H9 (cell line): ENCODE measurements at regions not wholly inside any gene's neighbourhood (a gene's known extent, or its start where the extent isn't known, plus 50 kb on each side); places are given as distances from the start of the nearest gene placed in this dataset.

Source experiments
- DNase-seq: peaks from one replicate; pipeline ENCODE4 v3.0.0-alpha.2; 2017
- H2AFZ ChIP-seq: one replicate; pipeline ENCODE4 v1.6.1; 2013; ENCODE audit warnings: mild to moderate bottlenecking, low read length, control low read depth, moderate library complexity
- H2AK5ac ChIP-seq: 2 replicates; pipeline ENCODE4 v1.6.1; 2013; ENCODE audit warnings: low read length, control low read depth, mixed read lengths; ENCODE audit not compliant: insufficient read length
- H2BK120ac ChIP-seq: one replicate; pipeline ENCODE4 v1.6.1; 2013; ENCODE audit warnings: low read depth, mild to moderate bottlenecking, low read length, control low read depth, inconsistent platforms; ENCODE audit not compliant: poor library complexity, severe bottlenecking
- H2BK12ac ChIP-seq: 2 replicates; pipeline ENCODE4 v1.6.1; 2013; ENCODE audit warnings: low read length, control low read depth, mixed read lengths, low read depth; ENCODE audit not compliant: insufficient read length
- H2BK15ac ChIP-seq: 2 replicates; pipeline ENCODE4 v1.6.1; 2013; ENCODE audit warnings: low read depth, low read length, control low read depth
- H2BK20ac ChIP-seq: one replicate; pipeline ENCODE4 v1.6.1; 2013; ENCODE audit warnings: low read depth, mild to moderate bottlenecking, low read length, control low read depth, inconsistent platforms; ENCODE audit not compliant: poor library complexity, severe bottlenecking
- H2BK5ac ChIP-seq: 2 replicates; pipeline ENCODE4 v1.6.1; 2013; ENCODE audit warnings: low read length, control low read depth, mixed read lengths; ENCODE audit not compliant: insufficient read length
- H3K14ac ChIP-seq: 2 replicates; pipeline ENCODE4 v1.6.1; 2013; ENCODE audit warnings: low read length, control low read depth; ENCODE audit not compliant: insufficient read depth
- H3K18ac ChIP-seq: 2 replicates; pipeline ENCODE4 v1.6.1; 2013; ENCODE audit warnings: low read depth, mild to moderate bottlenecking, mixed read lengths, low read length, control low read depth; ENCODE audit not compliant: insufficient read length
- H3K23ac ChIP-seq: 2 replicates; pipeline ENCODE4 v1.6.1; 2013; ENCODE audit warnings: low read length, control low read depth, mixed read lengths, low read depth; ENCODE audit not compliant: insufficient read length
- H3K23me2 ChIP-seq: 2 replicates; pipeline ENCODE4 v1.6.1; 2013; ENCODE audit warnings: low read depth, mild to moderate bottlenecking, mixed read lengths, low read length, control low read depth; ENCODE audit not compliant: insufficient read length, poor library complexity, severe bottlenecking
- H3K27ac ChIP-seq: 2 replicates; pipeline ENCODE4 v1.5.1; 2013; ENCODE audit warnings: low read length, control low read depth, mixed read lengths, low read depth; ENCODE audit not compliant: insufficient read length
- H3K27me3 ChIP-seq: 2 replicates; pipeline ENCODE4 v1.6.1; 2013; ENCODE audit warnings: low read length, control low read depth, inconsistent platforms; ENCODE audit not compliant: insufficient read depth
- H3K4ac ChIP-seq: 2 replicates; pipeline ENCODE4 v1.6.1; 2013; ENCODE audit warnings: low read depth, mild to moderate bottlenecking, control low read depth, inconsistent platforms, low read length, moderate library complexity
- H3K4me1 ChIP-seq: 2 replicates; pipeline ENCODE4 v1.6.1; 2013; ENCODE audit warnings: low read length, control low read depth, inconsistent platforms; ENCODE audit not compliant: insufficient read depth
- H3K4me2 ChIP-seq: 2 replicates; pipeline ENCODE4 v1.6.1; 2013; ENCODE audit warnings: low read length, control low read depth, mixed read lengths; ENCODE audit not compliant: insufficient read length, insufficient read depth
- H3K56ac ChIP-seq: 2 replicates; pipeline ENCODE4 v1.6.1; 2013; ENCODE audit warnings: low read depth, mild to moderate bottlenecking, mixed read lengths, low read length, control low read depth; ENCODE audit not compliant: insufficient read length
- H3K79me1 ChIP-seq: 2 replicates; pipeline ENCODE4 v1.6.1; 2013; ENCODE audit warnings: low read depth, mild to moderate bottlenecking, moderate library complexity, low read length, control low read depth, inconsistent platforms; ENCODE audit not compliant: insufficient read depth, poor library complexity, severe bottlenecking
- H3K79me2 ChIP-seq: 2 replicates; pipeline ENCODE4 v1.6.1; 2013; ENCODE audit warnings: low read length, control low read depth, inconsistent platforms; ENCODE audit not compliant: insufficient read depth
- H3K9ac ChIP-seq: 2 replicates; pipeline ENCODE4 v1.6.1; 2013; ENCODE audit warnings: low read length, control low read depth, mixed read lengths; ENCODE audit not compliant: insufficient read length; ENCODE audit errors: extremely low read depth
- H3K9me3 ChIP-seq: one replicate; pipeline ENCODE4 v1.6.1; 2013; ENCODE audit warnings: low read depth, low read length, inconsistent platforms; ENCODE audit not compliant: control insufficient read depth
- H3T11ph ChIP-seq: one replicate; pipeline ENCODE4 v1.6.1; 2013; ENCODE audit warnings: mild to moderate bottlenecking, low read length, control low read depth, inconsistent platforms
- H4K20me1 ChIP-seq: one replicate; pipeline ENCODE4 v1.6.1; 2013; ENCODE audit not compliant: control insufficient read depth, insufficient read length, insufficient read depth
- H4K5ac ChIP-seq: 2 replicates; pipeline ENCODE4 v1.6.1; 2013; ENCODE audit warnings: low read depth, mild to moderate bottlenecking, mixed read lengths, low read length, control low read depth; ENCODE audit not compliant: insufficient read length
- H4K8ac ChIP-seq: replicated peaks from 2 replicates; pipeline ENCODE4 v1.6.1; 2013; ENCODE audit warnings: low read length, control low read depth, mixed read lengths, low read depth; ENCODE audit not compliant: insufficient read length
- H4K91ac ChIP-seq: 2 replicates; pipeline ENCODE4 v1.6.1; 2013; ENCODE audit warnings: low read depth, mild to moderate bottlenecking, moderate library complexity, mixed read lengths, low read length, control low read depth; ENCODE audit not compliant: insufficient read length
- H3K27ac Mint-ChIP-seq, 3 experiments: 2 replicates in 2 of 3; 3 replicates in 1 of 3; pipeline ENCODE4 v1.8.0; 2020 to 2021; ENCODE audit warnings: mixed read lengths in 3 of 3, mild to moderate bottlenecking in 1 of 3, moderate library complexity in 1 of 3
- H3K27me3 Mint-ChIP-seq: 2 replicates; pipeline ENCODE4 v1.8.0; 2021; ENCODE audit warnings: low read depth, mild to moderate bottlenecking, moderate library complexity, mixed read lengths
- H3K36me3 Mint-ChIP-seq, 3 experiments: 2 replicates in 2 of 3; 3 replicates in 1 of 3; pipeline ENCODE4 v1.8.0; 2020 to 2021; ENCODE audit warnings: low read depth in 3 of 3, mixed read lengths in 3 of 3; ENCODE audit not compliant: insufficient read depth in 1 of 3
- H3K4me1 Mint-ChIP-seq, 2 experiments: 2 replicates each; pipeline ENCODE4 v1.8.0; 2020; ENCODE audit warnings: mixed read lengths in 2 of 2
- H3K4me3 Mint-ChIP-seq, 2 experiments: 2 replicates in 1 of 2; 3 replicates in 1 of 2; pipeline ENCODE4 v1.8.0; 2020 to 2021; ENCODE audit warnings: mild to moderate bottlenecking in 2 of 2, mixed read lengths in 2 of 2, moderate library complexity in 1 of 2
- H3K9me3 Mint-ChIP-seq, 2 experiments: 2 replicates in 1 of 2; 3 replicates in 1 of 2; pipeline ENCODE4 v1.8.0; 2020; ENCODE audit warnings: mild to moderate bottlenecking in 2 of 2, mixed read lengths in 2 of 2, moderate library complexity in 1 of 2
- WGBS: extraction: QIAGEN DNeasy Blood & Tissue Kit; methylation state at CpG from one replicate; pipeline ENCODE4 v1.1.7; 2013; ENCODE audit warnings: missing lambda C conversion rate, low lambda C conversion rate, mixed read lengths; ENCODE audit not compliant: insufficient read length; ENCODE audit errors: extremely low coverage; 5-methylcytosine and 5-hydroxymethylcytosine counted together
- TF ChIP-seq, protein P1 (sequence below): fragments of 200-600 bp; sonication (generic); conservative IDR thresholded peaks from 3 replicates; pipeline ENCODE4 v1.8.0; 2021; ENCODE audit warnings: antibody characterized with exemption, mild to moderate bottlenecking

DNA sequence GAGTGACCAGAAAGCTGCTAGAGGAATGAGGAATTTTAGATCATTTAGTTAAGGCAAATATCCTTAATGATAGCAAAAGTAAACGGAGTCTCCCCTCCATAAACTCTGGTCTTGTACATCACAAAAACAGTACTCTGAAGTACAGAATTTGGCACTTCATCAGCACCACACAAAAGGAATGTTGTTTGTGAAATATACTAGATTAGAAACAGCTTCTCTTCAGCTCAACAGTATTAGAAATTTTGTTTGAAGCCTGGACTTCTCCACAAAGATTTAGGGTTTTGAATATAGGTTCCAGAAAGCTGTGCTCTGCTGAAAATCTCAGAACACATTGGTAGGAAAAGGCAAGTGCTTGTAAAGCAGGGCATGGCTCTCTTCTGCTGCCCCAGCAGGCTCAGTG, 135.1 kb upstream of the PTGFR start:
- Histone ChIP-seq H4K8ac (no peak overlapping the region), H3K27me3 (no peaks in the 10 kb centered on the region), H2BK5ac (no peak overlapping the region), H3K14ac (no peak overlapping the region), H4K20me1 (no peaks in the 10 kb centered on the region), H3K23ac (no peak overlapping the region), H3K18ac (no peak overlapping the region), H2BK15ac (no peak overlapping the region), H3K9ac (no peak overlapping the region), H2AFZ (no peak overlapping the region), H3K4ac (no peak overlapping the region), H2BK20ac (no peak overlapping the region), H3K23me2 (no peaks in the 10 kb centered on the region), H3K4me2 (no peak overlapping the region), H3K4me1 (no peaks in the 10 kb centered on the region), H3K56ac (no peak overlapping the region), H4K91ac (no peak overlapping the region), H3K79me2 (no peaks in the 10 kb centered on the region), H4K5ac (no peak overlapping the region), H2BK12ac (no peak overlapping the region), H3T11ph (no peak overlapping the region), H2AK5ac (no peak overlapping the region), H2BK120ac (no peak overlapping the region), H3K79me1 (no peaks in the 10 kb centered on the region), H3K27ac (no peak overlapping the region), H3K9me3 (no peaks in the 10 kb centered on the region)
- Mint-ChIP-seq H3K36me3 (no peaks in the 10 kb centered on the region), H3K27me3 (peaks cover 8% of the 10 kb centered on the region), H3K27ac (no peak overlapping the region), H3K4me3 (no peak overlapping the region), H3K9me3 (no peaks in the 10 kb centered on the region), H3K4me1 (no peaks in the 10 kb centered on the region)
- WGBS, result no CpG with 5 or more reads among the region's 1 CpG
- TF ChIP-seq, protein P1, sequence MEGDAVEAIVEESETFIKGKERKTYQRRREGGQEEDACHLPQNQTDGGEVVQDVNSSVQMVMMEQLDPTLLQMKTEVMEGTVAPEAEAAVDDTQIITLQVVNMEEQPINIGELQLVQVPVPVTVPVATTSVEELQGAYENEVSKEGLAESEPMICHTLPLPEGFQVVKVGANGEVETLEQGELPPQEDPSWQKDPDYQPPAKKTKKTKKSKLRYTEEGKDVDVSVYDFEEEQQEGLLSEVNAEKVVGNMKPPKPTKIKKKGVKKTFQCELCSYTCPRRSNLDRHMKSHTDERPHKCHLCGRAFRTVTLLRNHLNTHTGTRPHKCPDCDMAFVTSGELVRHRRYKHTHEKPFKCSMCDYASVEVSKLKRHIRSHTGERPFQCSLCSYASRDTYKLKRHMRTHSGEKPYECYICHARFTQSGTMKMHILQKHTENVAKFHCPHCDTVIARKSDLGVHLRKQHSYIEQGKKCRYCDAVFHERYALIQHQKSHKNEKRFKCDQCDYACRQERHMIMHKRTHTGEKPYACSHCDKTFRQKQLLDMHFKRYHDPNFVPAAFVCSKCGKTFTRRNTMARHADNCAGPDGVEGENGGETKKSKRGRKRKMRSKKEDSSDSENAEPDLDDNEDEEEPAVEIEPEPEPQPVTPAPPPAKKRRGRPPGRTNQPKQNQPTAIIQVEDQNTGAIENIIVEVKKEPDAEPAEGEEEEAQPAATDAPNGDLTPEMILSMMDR, result no peak
- DNase-seq, result no peak
